DND-41 (cell line): ENCODE measurements at regions not wholly inside any gene's neighbourhood (a gene's known extent, or its start where the extent isn't known, plus 50 kb on each side); places are given as distances from the start of the nearest gene placed in this dataset.
"Not testable (repeated sequence)": the region's sequence is repeated elsewhere in the genome, so short reads cannot be mapped to it uniquely, and the experiment has no call there.

Source experiments
- ATAC-seq: fragments of 200-7000 bp; cut with Tn5 transposase; 3 replicates; pipeline ENCODE4 v1.9.1; 2021; ENCODE audit warnings: low read depth; ENCODE audit not compliant: insufficient read depth
- DNase-seq: peaks from one replicate; pipeline ENCODE4 v3.0.0-alpha.2; 2020
- H2AFZ ChIP-seq: 2 replicates; pipeline ENCODE4 v1.6.0; 2012; ENCODE audit warnings: low read depth, low read length
- H3K27ac ChIP-seq: 2 replicates; pipeline ENCODE4 v1.5.1; 2012; ENCODE audit warnings: low read length, inconsistent platforms
- H3K27me3 ChIP-seq: fragments of 200-600 bp; sonication (generic); 2 replicates; pipeline ENCODE4 v1.6.0; 2012; ENCODE audit warnings: low read length, mild to moderate bottlenecking, inconsistent platforms; ENCODE audit not compliant: insufficient read depth, poor library complexity
- H3K36me3 ChIP-seq: 2 replicates; pipeline ENCODE4 v1.5.1; 2012; ENCODE audit warnings: low read length, inconsistent platforms; ENCODE audit not compliant: insufficient read depth
- H3K4me1 ChIP-seq: 2 replicates; pipeline ENCODE4 v1.5.1; 2012; ENCODE audit warnings: mild to moderate bottlenecking, low read length; ENCODE audit not compliant: insufficient read depth
- H3K4me2 ChIP-seq: 2 replicates; pipeline ENCODE4 v1.6.0; 2012; ENCODE audit warnings: mild to moderate bottlenecking, moderate library complexity, low read length, inconsistent platforms; ENCODE audit not compliant: insufficient read depth
- H3K4me3 ChIP-seq, 2 experiments: fragments of 200-600 bp in 1 of 2; shearing (Covaris generic) in 1 of 2; 2 replicates each; pipeline ENCODE4 v1.5.1; 2012 to 2016; ENCODE audit warnings: inconsistent platforms in 2 of 2, low read length in 2 of 2, mild to moderate bottlenecking in 2 of 2, low read depth in 1 of 2, moderate library complexity in 1 of 2
- H3K79me2 ChIP-seq: 2 replicates; pipeline ENCODE4 v1.6.0; 2012; ENCODE audit warnings: low read length, inconsistent platforms; ENCODE audit not compliant: insufficient read depth
- H3K9ac ChIP-seq: 2 replicates; pipeline ENCODE4 v1.6.0; 2012; ENCODE audit warnings: low read depth, mild to moderate bottlenecking, inconsistent platforms, low read length, moderate library complexity
- H3K9me3 ChIP-seq: 2 replicates; pipeline ENCODE4 v1.5.1; 2012; ENCODE audit warnings: low read length, moderate library complexity, mild to moderate bottlenecking, inconsistent platforms; ENCODE audit not compliant: insufficient read depth, severe bottlenecking
- H4K20me1 ChIP-seq: 2 replicates; pipeline ENCODE4 v1.6.0; 2012; ENCODE audit warnings: low read length; ENCODE audit not compliant: insufficient read depth
- CTCF ChIP-seq: IDR thresholded peaks from 2 replicates; pipeline ENCODE4 v1.5.1; 2012; ENCODE audit warnings: borderline replicate concordance, low read length, moderate library complexity, mild to moderate bottlenecking; ENCODE audit not compliant: poor library complexity, severe bottlenecking; ENCODE audit errors: extremely low read depth
- EZH2 ChIP-seq: IDR thresholded peaks from 3 replicates; pipeline ENCODE4 v1.6.1; 2012; ENCODE audit warnings: borderline replicate concordance, low read depth, mild to moderate bottlenecking, moderate library complexity, low read length, inconsistent platforms; ENCODE audit not compliant: severe bottlenecking

GRCh38 chr2:204407204-204408014 lies 137.9 kb upstream of the PARD3B start:
- ATAC-seq, result no peak
- no peak overlapping the region for H2AFZ ChIP-seq
- no peaks in the 10 kb centered on the region for H3K9me3 ChIP-seq
- no peaks in the 10 kb centered on the region for H4K20me1 ChIP-seq
- no peak overlapping the region for H3K4me3 ChIP-seq
- H3K27ac ChIP-seq, result no peak overlapping the region
- H3K36me3 ChIP-seq, result no peaks in the 10 kb centered on the region
- DNase-seq, result no peak
- H3K4me1 ChIP-seq, result no peaks in the 10 kb centered on the region
- no peak overlapping the region for H3K4me2 ChIP-seq
- H3K79me2 ChIP-seq, result no peaks in the 10 kb centered on the region
- peaks cover 4% of the 10 kb centered on the region for H3K27me3 ChIP-seq
- TF ChIP-seq CTCF (no peak), EZH2 (no peak)
- no peak overlapping the region for H3K9ac ChIP-seq

- not testable (repeated sequence) for H3K4me3 ChIP-seq, H3K9me3 ChIP-seq
Observed at GRCh38 chr2:204412782-204413181, 132.5 kb upstream of the PARD3B start.

GRCh38 chr2:204415406-204416181 lies 129.7 kb upstream of the PARD3B start:
- TF ChIP-seq EZH2 (no peak), CTCF (no peak)
- no peak overlapping the region for H3K9ac ChIP-seq
- no peak overlapping the region for H3K27ac ChIP-seq
- H2AFZ ChIP-seq, result no peak overlapping the region
- H3K4me1 ChIP-seq, result no peaks in the 10 kb centered on the region
- H4K20me1 ChIP-seq, result no peaks in the 10 kb centered on the region
- no peak for DNase-seq
- H3K4me2 ChIP-seq, result no peak overlapping the region
- no peak overlapping the region for H3K4me3 ChIP-seq
- H3K9me3 ChIP-seq, result peaks cover 6% of the 10 kb centered on the region
- H3K79me2 ChIP-seq, result no peaks in the 10 kb centered on the region
- no peaks in the 10 kb centered on the region for H3K36me3 ChIP-seq
- ATAC-seq, result no peak
- H3K27me3 ChIP-seq, result no peaks in the 10 kb centered on the region

More at GRCh38 chr2:204412782-204413181, 132.5 kb upstream of the PARD3B start:
- not testable (repeated sequence) for H3K4me2 ChIP-seq, H3K4me1 ChIP-seq, H3K27ac ChIP-seq, H3K79me2 ChIP-seq, H3K27me3 ChIP-seq, H4K20me1 ChIP-seq, H2AFZ ChIP-seq, H3K36me3 ChIP-seq, ATAC-seq, H3K9ac ChIP-seq, DNase-seq

GRCh38 chr2:204416236-204416635 lies 129.0 kb upstream of the PARD3B start:
- no peak overlapping the region for H2AFZ ChIP-seq

More at GRCh38 chr2:204416236-204416635, 129.0 kb upstream of the PARD3B start:
- TF ChIP-seq CTCF, result no peak
- TF ChIP-seq EZH2, result no peak
- Histone ChIP-seq H3K79me2 (no peaks in the 10 kb centered on the region), H3K4me1 (no peaks in the 10 kb centered on the region), H3K27ac (no peak overlapping the region), H3K4me3 (no peak overlapping the region), H3K36me3 (no peaks in the 10 kb centered on the region), H3K27me3 (no peaks in the 10 kb centered on the region), H4K20me1 (no peaks in the 10 kb centered on the region), H3K9ac (no peak overlapping the region), H3K4me2 (no peak overlapping the region), H3K9me3 (peaks cover 6% of the 10 kb centered on the region)
- DNase-seq (no peak), ATAC-seq (no peak)
